CD4-positive, CD25-positive, alpha-beta regulatory T cell (primary cell): ENCODE measurements at regions not wholly inside any gene's neighbourhood (a gene's known extent, or its start where the extent isn't known, plus 50 kb on each side); places are given as distances from the start of the nearest gene placed in this dataset.
A peak's percentile ranks its signal among the peaks of the same experiment; 100 is the strongest.

Experiments used
- ATAC-seq, 2 donors: fragments of 150-1000 bp; cut with Tn5 transposase; one replicate each; pipeline ENCODE4 v1.10.0; 2021; ENCODE audit warnings: low read depth in 2 of 2, moderate number of reproducible peaks in 2 of 2, moderate library complexity in 1 of 2
- DNase-seq, 3 donors: peaks; one replicate each; pipeline versions ENCODE4 v3.0.0 to v3.0.0-alpha.2; 2012 to 2022; ENCODE audit warnings: mixed read lengths in 1 of 3
- H3K27ac ChIP-seq: one replicate; pipeline ENCODE4 v1.7.0; 2013; ENCODE audit warnings: mild to moderate bottlenecking, low read length; ENCODE audit not compliant: insufficient read depth, poor library complexity, severe bottlenecking
- H3K27me3 ChIP-seq: one replicate; pipeline ENCODE4 v1.7.0; 2013; ENCODE audit warnings: low read length; ENCODE audit not compliant: control insufficient read depth, insufficient read depth
- H3K36me3 ChIP-seq: one replicate; pipeline ENCODE4 v1.7.0; 2013; ENCODE audit warnings: mild to moderate bottlenecking, low read length, moderate library complexity; ENCODE audit not compliant: control insufficient read depth, insufficient read depth
- H3K4me1 ChIP-seq: 2 replicates; pipeline ENCODE4 v1.7.0; 2013; ENCODE audit warnings: mild to moderate bottlenecking, low read length; ENCODE audit not compliant: insufficient read depth, control insufficient read depth, poor library complexity, severe bottlenecking
- H3K4me3 ChIP-seq: one replicate; pipeline ENCODE4 v1.7.0; 2013; ENCODE audit warnings: low read depth, mild to moderate bottlenecking, low read length, moderate library complexity
- H3K9me3 ChIP-seq, 2 experiments: 1 replicate in 1 of 2; 2 replicates in 1 of 2; pipeline ENCODE4 v1.7.0; 2013; ENCODE audit warnings: low read length in 2 of 2, mild to moderate bottlenecking in 1 of 2, moderate library complexity in 1 of 2; ENCODE audit not compliant: control insufficient read depth in 2 of 2
- H3K27ac Mint-ChIP-seq, 3 donors: one replicate each; pipeline ENCODE4 v1.8.0; 2020 to 2022; ENCODE audit warnings: mild to moderate bottlenecking in 3 of 3, mixed read lengths in 3 of 3, moderate library complexity in 2 of 3
- H3K27me3 Mint-ChIP-seq: one replicate; pipeline ENCODE4 v1.8.0; 2022; ENCODE audit warnings: mild to moderate bottlenecking, mixed read lengths
- H3K36me3 Mint-ChIP-seq: one replicate; pipeline ENCODE4 v1.8.0; 2020; ENCODE audit warnings: mixed read lengths
- H3K4me1 Mint-ChIP-seq, 4 donors: one replicate each; pipeline ENCODE4 v1.8.0; 2020 to 2022; ENCODE audit warnings: mixed read lengths in 4 of 4, mild to moderate bottlenecking in 1 of 4
- H3K4me3 Mint-ChIP-seq, 4 donors: one replicate each; pipeline ENCODE4 v1.8.0; 2020 to 2022; ENCODE audit warnings: mild to moderate bottlenecking in 4 of 4, mixed read lengths in 4 of 4, moderate library complexity in 3 of 4
- H3K9me3 Mint-ChIP-seq, 7 donors: one replicate each; pipeline ENCODE4 v1.8.0; 2020 to 2022; ENCODE audit warnings: mixed read lengths in 7 of 7, mild to moderate bottlenecking in 3 of 7, moderate library complexity in 2 of 7

GRCh38 chr18:68040198-68040597, 523.7 kb upstream of the DSEL start:
- no peak overlapping the region for H3K27ac Mint-ChIP-seq
- no peaks in the 10 kb centered on the region for H3K36me3 Mint-ChIP-seq
- no peak for DNase-seq
- no peaks in the 10 kb centered on the region for H3K27me3 Mint-ChIP-seq
- H3K4me3 ChIP-seq = no peak overlapping the region
- H3K27ac ChIP-seq = no peak overlapping the region
- H3K9me3 ChIP-seq = no peaks in the 10 kb centered on the region
- ATAC-seq = no peak
- no peaks in the 10 kb centered on the region for H3K4me1 ChIP-seq
- no peaks in the 10 kb centered on the region for H3K4me1 Mint-ChIP-seq
- H3K4me3 Mint-ChIP-seq = no peak overlapping the region
- no peaks in the 10 kb centered on the region for H3K36me3 ChIP-seq
- H3K9me3 Mint-ChIP-seq = peaks cover 0 to 8% (median 2%) of the 10 kb centered on the region in 7 donors
- no peaks in the 10 kb centered on the region for H3K27me3 ChIP-seq

GRCh38 chr18:68035774-68036522, 519.4 kb upstream of the DSEL start:
- Histone ChIP-seq H3K4me3 (no peak overlapping the region), H3K27ac (no peak overlapping the region), H3K9me3 (no peaks in the 10 kb centered on the region), H3K4me1 (no peaks in the 10 kb centered on the region), H3K27me3 (no peaks in the 10 kb centered on the region), H3K36me3 (no peaks in the 10 kb centered on the region)
- Mint-ChIP-seq H3K4me3 (no peak overlapping the region), H3K27ac (peak overlapping the region in 1 of 3 donors; percentile 33), H3K4me1 (no peaks in the 10 kb centered on the region), H3K9me3 (peaks cover 0 to 5% (median 2%) of the 10 kb centered on the region in 7 donors), H3K27me3 (no peaks in the 10 kb centered on the region), H3K36me3 (no peaks in the 10 kb centered on the region)
- ATAC-seq = no peak
- no peak for DNase-seq

GRCh38 chr18:68034296-68034695, 517.8 kb upstream of the DSEL start:
- peaks cover 0 to 5% (median 2%) of the 10 kb centered on the region in 7 donors for H3K9me3 Mint-ChIP-seq
- ATAC-seq = no peak
- Histone ChIP-seq H3K9me3 (no peaks in the 10 kb centered on the region), H3K4me1 (no peaks in the 10 kb centered on the region), H3K27ac (no peak overlapping the region), H3K4me3 (no peak overlapping the region), H3K27me3 (no peaks in the 10 kb centered on the region), H3K36me3 (no peaks in the 10 kb centered on the region)
- H3K4me1 Mint-ChIP-seq = no peaks in the 10 kb centered on the region
- DNase-seq = no peak
- no peaks in the 10 kb centered on the region for H3K36me3 Mint-ChIP-seq
- no peaks in the 10 kb centered on the region for H3K27me3 Mint-ChIP-seq
- no peak overlapping the region for H3K4me3 Mint-ChIP-seq
- H3K27ac Mint-ChIP-seq = no peak overlapping the region

GRCh38 chr18:68033466-68033865, 516.9 kb upstream of the DSEL start:
- H3K4me1 ChIP-seq = no peaks in the 10 kb centered on the region
- no peak overlapping the region for H3K4me3 ChIP-seq
- Mint-ChIP-seq H3K27ac (no peak overlapping the region), H3K36me3 (no peaks in the 10 kb centered on the region), H3K27me3 (no peaks in the 10 kb centered on the region), H3K9me3 (peaks cover 0 to 5% (median 2%) of the 10 kb centered on the region in 7 donors), H3K4me1 (no peaks in the 10 kb centered on the region), H3K4me3 (no peak overlapping the region)
- H3K36me3 ChIP-seq = no peaks in the 10 kb centered on the region
- no peaks in the 10 kb centered on the region for H3K9me3 ChIP-seq
- ATAC-seq = no peak
- no peak for DNase-seq
- no peaks in the 10 kb centered on the region for H3K27me3 ChIP-seq
- H3K27ac ChIP-seq = no peak overlapping the region

- ATAC-seq (no peak), DNase-seq (no peak)
- H3K27ac Mint-ChIP-seq = no peak overlapping the region
- peaks cover 0 to 5% (median 3%) of the 10 kb centered on the region in 7 donors for H3K9me3 Mint-ChIP-seq
- H3K4me1 Mint-ChIP-seq = no peaks in the 10 kb centered on the region
- H3K36me3 Mint-ChIP-seq = no peaks in the 10 kb centered on the region
- no peaks in the 10 kb centered on the region for H3K27me3 Mint-ChIP-seq
- H3K27ac ChIP-seq = no peak overlapping the region
- no peaks in the 10 kb centered on the region for H3K27me3 ChIP-seq
- no peaks in the 10 kb centered on the region for H3K9me3 ChIP-seq
- no peak overlapping the region for H3K4me3 Mint-ChIP-seq
- H3K36me3 ChIP-seq = no peaks in the 10 kb centered on the region
- no peaks in the 10 kb centered on the region for H3K4me1 ChIP-seq
- no peak overlapping the region for H3K4me3 ChIP-seq
Measured at GRCh38 chr18:68024716-68025115, 508.2 kb upstream of the DSEL start.

- no peaks in the 10 kb centered on the region for H3K4me1 ChIP-seq
- Mint-ChIP-seq H3K27ac (no peak overlapping the region), H3K27me3 (no peaks in the 10 kb centered on the region), H3K36me3 (no peaks in the 10 kb centered on the region), H3K4me1 (no peaks in the 10 kb centered on the region), H3K9me3 (peaks cover 0 to 3% (median 1%) of the 10 kb centered on the region in 7 donors), H3K4me3 (no peak overlapping the region)
- H3K27me3 ChIP-seq = no peaks in the 10 kb centered on the region
- no peak for ATAC-seq
- no peak overlapping the region for H3K27ac ChIP-seq
- no peak overlapping the region for H3K4me3 ChIP-seq
- H3K36me3 ChIP-seq = no peaks in the 10 kb centered on the region
- no peaks in the 10 kb centered on the region for H3K9me3 ChIP-seq
- no peak for DNase-seq
Measured at GRCh38 chr18:68017385-68017784, 500.9 kb upstream of the DSEL start.

GRCh38 chr18:67997496-67997895, 481.0 kb upstream of the DSEL start:
- H3K4me3 ChIP-seq = no peak overlapping the region
- H3K36me3 Mint-ChIP-seq = no peaks in the 10 kb centered on the region
- ATAC-seq (no peak), DNase-seq (no peak)
- H3K4me3 Mint-ChIP-seq = no peak overlapping the region
- no peak overlapping the region for H3K27ac Mint-ChIP-seq
- no peaks in the 10 kb centered on the region for H3K4me1 ChIP-seq
- no peaks in the 10 kb centered on the region for H3K27me3 ChIP-seq
- no peaks in the 10 kb centered on the region for H3K27me3 Mint-ChIP-seq
- H3K36me3 ChIP-seq = no peaks in the 10 kb centered on the region
- H3K9me3 Mint-ChIP-seq = peaks cover 2 to 22% (median 4%) of the 10 kb centered on the region in 7 donors
- no peaks in the 10 kb centered on the region for H3K4me1 Mint-ChIP-seq
- no peaks in the 10 kb centered on the region for H3K9me3 ChIP-seq
- H3K27ac ChIP-seq = no peak overlapping the region

- Mint-ChIP-seq H3K27ac (no peak overlapping the region), H3K36me3 (no peaks in the 10 kb centered on the region), H3K9me3 (peaks cover 2 to 23% (median 4%) of the 10 kb centered on the region in 7 donors), H3K4me3 (no peak overlapping the region), H3K4me1 (no peaks in the 10 kb centered on the region), H3K27me3 (no peaks in the 10 kb centered on the region)
- DNase-seq (no peak), ATAC-seq (no peak)
- no peak overlapping the region for H3K4me3 ChIP-seq
- H3K4me1 ChIP-seq = no peaks in the 10 kb centered on the region
- no peak overlapping the region for H3K27ac ChIP-seq
- H3K9me3 ChIP-seq = no peaks in the 10 kb centered on the region
- no peaks in the 10 kb centered on the region for H3K36me3 ChIP-seq
- H3K27me3 ChIP-seq = no peaks in the 10 kb centered on the region
Measured at GRCh38 chr18:67995769-67996168, 479.2 kb upstream of the DSEL start.
